Caco-2 (cell line): ENCODE measurements at regions not wholly inside any gene's neighbourhood (a gene's known extent, or its start where the extent isn't known, plus 50 kb on each side); places are given as distances from the start of the nearest gene placed in this dataset.

Experiments used
- BruUV-seq: library from RNA; stranded (reverse); fragments of 400-500 nt; replicated peaks from 2 replicates; lab custom pipeline; 2021; lab: Mats Ljungman, UMichigan
- CTCF ChIA-PET: fragments of 300-600 bp; sonication (Branson Sonifier 250); formaldehyde crosslinking; loops from one replicate; lab custom pipeline; 2022; ENCODE audit warnings: antibody characterized with exemption; lab: Charles Lee
- POLR2A ChIA-PET: fragments of 300-600 bp; sonication (Branson Sonifier 250); formaldehyde crosslinking; loops from one replicate; lab custom pipeline; 2022; ENCODE audit warnings: antibody characterized with exemption; lab: Charles Lee
- DNase-seq, 2 experiments: peaks; one replicate each; pipeline versions ENCODE4 v3.0.0 to v3.0.0-alpha.2; 2020 to 2022
- H3K27me3 ChIP-seq: replicated peaks from 2 replicates; pipeline ENCODE4 v1.6.0; 2011; ENCODE audit warnings: low read length; ENCODE audit not compliant: control insufficient read depth, insufficient read depth
- H3K36me3 ChIP-seq: 2 replicates; pipeline ENCODE4 v1.5.1; 2011; ENCODE audit warnings: low read length; ENCODE audit not compliant: control insufficient read depth, insufficient read depth
- H3K4me1 ChIP-seq: fragments of 250-450 bp; sonication (Bioruptor Pico); 2 replicates; pipeline ENCODE4 v1.5.1; 2020; ENCODE audit warnings: mild to moderate bottlenecking
- H3K4me3 ChIP-seq: 2 replicates; pipeline ENCODE4 v1.5.1; 2011; ENCODE audit warnings: low read depth, mild to moderate bottlenecking, control low read depth, low read length
- H3K9me3 ChIP-seq: fragments of 250-450 bp; sonication (Bioruptor Pico); 2 replicates; pipeline ENCODE4 v1.5.1; 2020; ENCODE audit warnings: mild to moderate bottlenecking, moderate library complexity
- H3K27ac Mint-ChIP-seq: one replicate; pipeline ENCODE4 v1.8.0; 2022; ENCODE audit warnings: mixed read lengths; ENCODE audit not compliant: unreplicated experiment
- H3K27me3 Mint-ChIP-seq: one replicate; pipeline ENCODE4 v1.8.0; 2022; ENCODE audit warnings: mixed read lengths; ENCODE audit not compliant: insufficient read depth, unreplicated experiment
- H3K36me3 Mint-ChIP-seq: one replicate; pipeline ENCODE4 v1.8.0; 2022; ENCODE audit warnings: mild to moderate bottlenecking, mixed read lengths; ENCODE audit not compliant: insufficient read depth, unreplicated experiment
- H3K4me1 Mint-ChIP-seq: one replicate; pipeline ENCODE4 v1.8.0; 2022; ENCODE audit warnings: low read depth, mixed read lengths; ENCODE audit not compliant: unreplicated experiment
- H3K4me3 Mint-ChIP-seq: one replicate; pipeline ENCODE4 v1.8.0; 2022; ENCODE audit warnings: mild to moderate bottlenecking, moderate library complexity, mixed read lengths; ENCODE audit not compliant: unreplicated experiment
- H3K9me3 Mint-ChIP-seq: one replicate; pipeline ENCODE4 v1.8.0; 2022; ENCODE audit warnings: mixed read lengths; ENCODE audit not compliant: unreplicated experiment
- intact Hi-C: fragments of 100-400 bp; cut with micrococcal nuclease; formaldehyde crosslinking; loops from one replicate; pipeline ENCODE4 v1.10.0; 2022; ENCODE audit not compliant: unreplicated experiment
- TF ChIP-seq, protein P1 (sequence below), 2 experiments: fragments of 200-600 bp in 1 of 2; IDR thresholded peaks; 1 replicate in 1 of 2; 2 replicates in 1 of 2; pipeline versions ENCODE4 v1.5.1 to v1.8.0; 2011 to 2022; ENCODE audit warnings: antibody characterized with exemption in 1 of 2, control low read depth in 1 of 2, inconsistent platforms in 1 of 2, low read depth in 1 of 2, low read length in 1 of 2, mild to moderate bottlenecking in 1 of 2, moderate library complexity in 1 of 2; ENCODE audit not compliant: insufficient read depth in 1 of 2, severe bottlenecking in 1 of 2, unreplicated experiment in 1 of 2

DNA sequence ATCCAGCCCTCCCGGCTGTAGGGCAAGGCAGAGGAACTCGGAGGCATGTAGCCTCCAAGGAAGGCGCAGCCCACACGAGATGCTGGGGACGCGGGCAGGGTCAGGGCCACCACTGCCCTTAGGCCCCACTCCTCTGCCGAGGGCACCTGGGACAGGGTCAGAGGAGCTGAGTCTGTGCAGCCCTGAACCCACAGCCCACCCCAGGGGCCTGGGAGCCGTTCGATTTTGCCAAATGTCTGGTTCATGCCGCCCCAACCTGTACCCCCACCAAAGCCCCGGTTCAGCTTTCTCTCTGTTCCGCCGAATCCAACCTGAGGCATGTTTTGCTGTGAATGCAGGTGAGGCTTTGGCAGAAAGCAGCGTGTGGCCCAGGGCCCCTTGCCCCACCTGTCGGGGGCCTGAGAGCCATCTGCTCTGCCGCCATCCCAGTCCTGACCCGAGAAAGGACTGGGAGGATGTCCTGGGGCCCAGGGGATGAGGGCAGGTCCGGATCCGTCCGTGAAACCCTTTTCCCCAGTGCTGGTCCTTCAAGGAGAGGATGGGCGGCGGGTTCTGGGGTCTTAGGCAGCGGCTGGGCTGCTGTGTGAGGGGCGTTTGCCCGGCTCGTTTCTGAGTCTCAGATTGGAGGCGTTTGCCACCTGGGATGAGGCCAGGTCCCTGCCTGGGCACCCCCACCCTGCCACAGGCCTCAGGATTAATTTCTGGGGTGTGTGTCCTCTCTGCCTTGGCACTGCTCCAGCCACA lies 79.3 kb upstream of the GATA5 start:
- Histone ChIP-seq H3K27me3 (peaks cover 2% of the 10 kb centered on the region), H3K36me3 (no peaks in the 10 kb centered on the region), H3K4me1 (peaks cover 22% of the 10 kb centered on the region; the same call in 1 of the 2 replicates), H3K9me3 (no peaks in the 10 kb centered on the region), H3K4me3 (no peak overlapping the region)
- no peak for DNase-seq
- intact Hi-C loops, result no loop called here
- Mint-ChIP-seq H3K27ac (no peak overlapping the region), H3K4me1 (peaks cover 7% of the 10 kb centered on the region), H3K9me3 (no peaks in the 10 kb centered on the region), H3K4me3 (no peak overlapping the region), H3K36me3 (no peaks in the 10 kb centered on the region), H3K27me3 (peaks cover 11% of the 10 kb centered on the region)
- no TSS peak for BruUV-seq
- TF ChIP-seq, protein P1, sequence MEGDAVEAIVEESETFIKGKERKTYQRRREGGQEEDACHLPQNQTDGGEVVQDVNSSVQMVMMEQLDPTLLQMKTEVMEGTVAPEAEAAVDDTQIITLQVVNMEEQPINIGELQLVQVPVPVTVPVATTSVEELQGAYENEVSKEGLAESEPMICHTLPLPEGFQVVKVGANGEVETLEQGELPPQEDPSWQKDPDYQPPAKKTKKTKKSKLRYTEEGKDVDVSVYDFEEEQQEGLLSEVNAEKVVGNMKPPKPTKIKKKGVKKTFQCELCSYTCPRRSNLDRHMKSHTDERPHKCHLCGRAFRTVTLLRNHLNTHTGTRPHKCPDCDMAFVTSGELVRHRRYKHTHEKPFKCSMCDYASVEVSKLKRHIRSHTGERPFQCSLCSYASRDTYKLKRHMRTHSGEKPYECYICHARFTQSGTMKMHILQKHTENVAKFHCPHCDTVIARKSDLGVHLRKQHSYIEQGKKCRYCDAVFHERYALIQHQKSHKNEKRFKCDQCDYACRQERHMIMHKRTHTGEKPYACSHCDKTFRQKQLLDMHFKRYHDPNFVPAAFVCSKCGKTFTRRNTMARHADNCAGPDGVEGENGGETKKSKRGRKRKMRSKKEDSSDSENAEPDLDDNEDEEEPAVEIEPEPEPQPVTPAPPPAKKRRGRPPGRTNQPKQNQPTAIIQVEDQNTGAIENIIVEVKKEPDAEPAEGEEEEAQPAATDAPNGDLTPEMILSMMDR (IDR thresholded peaks at IDR 0.05; ENCODE audit: insufficient read depth in 1 of 2, low read depth in 1 of 2, low read length in 1 of 2, severe bottlenecking in 1 of 2, unreplicated experiment in 1 of 2), result no peak
- POLR2A ChIA-PET, result no interaction called here
- CTCF ChIA-PET, result interaction anchor here (0.5 kb wide), 1 partner anchor 128 kb away, joined by 3 read pairs; the partner anchor contains the start of gene RBBP8NL

DNA sequence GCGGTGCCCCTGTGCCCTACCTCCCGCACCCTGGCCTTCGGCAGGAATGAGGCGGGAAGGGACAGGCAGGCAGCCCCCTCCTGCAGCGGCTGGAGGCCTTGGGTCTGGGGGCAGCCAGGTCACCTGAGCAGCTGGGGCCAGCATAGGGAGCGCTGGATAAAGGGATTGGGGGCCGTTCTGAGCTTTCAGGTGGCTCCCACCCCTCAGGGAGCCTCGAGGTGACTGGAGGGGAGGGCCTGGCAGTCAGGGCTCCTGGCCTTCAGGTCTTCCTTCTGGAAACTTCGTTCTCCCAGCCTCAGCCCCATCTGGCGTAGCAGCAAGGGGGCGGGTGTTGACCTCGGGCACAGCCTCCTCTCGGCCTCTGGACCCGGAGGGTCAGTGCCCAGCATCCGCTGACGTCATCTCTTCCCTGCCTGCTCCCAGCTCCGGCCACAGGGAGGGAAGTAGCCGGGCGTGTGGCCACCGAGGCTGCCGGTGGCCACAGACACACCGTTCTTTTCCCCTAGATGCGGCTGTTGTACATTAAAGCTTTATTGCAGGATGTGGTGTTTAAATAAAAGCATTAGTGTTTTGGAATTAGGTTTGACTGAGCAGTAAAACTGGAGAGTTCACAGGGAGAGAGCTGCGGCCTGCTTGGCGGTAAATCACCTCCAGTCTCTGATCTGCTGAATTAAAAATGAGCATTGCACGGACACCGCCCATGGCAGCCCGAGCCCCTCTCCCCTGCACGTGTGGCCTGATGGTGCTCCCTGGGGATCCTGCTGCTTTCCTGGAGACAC lies 80.0 kb upstream of the GATA5 start:
- Histone ChIP-seq H3K4me1 (peaks cover 21% of the 10 kb centered on the region; the same call in 1 of the 2 replicates), H3K4me3 (no peak overlapping the region), H3K36me3 (no peaks in the 10 kb centered on the region), H3K9me3 (no peaks in the 10 kb centered on the region), H3K27me3 (peaks cover 2% of the 10 kb centered on the region)
- H3K27me3 Mint-ChIP-seq, result peaks cover 7% of the 10 kb centered on the region
- peaks cover under 1% of the 10 kb centered on the region for H3K4me1 Mint-ChIP-seq
- H3K36me3 Mint-ChIP-seq, result no peaks in the 10 kb centered on the region
- intact Hi-C loops, result no loop called here
- TF ChIP-seq, protein P1 (IDR thresholded peaks at IDR 0.05; ENCODE audit: insufficient read depth in 1 of 2, low read depth in 1 of 2, low read length in 1 of 2, severe bottlenecking in 1 of 2, unreplicated experiment in 1 of 2), result no peak
- ChIA-PET CTCF (no interaction called here), POLR2A (interaction anchor here (1.6 kb wide), 1 partner anchor 126 kb away, joined by 5 read pairs; no protein-coding TSS in a partner anchor)
- no peaks in the 10 kb centered on the region for H3K9me3 Mint-ChIP-seq
- BruUV-seq, result no TSS peak
- no peak for DNase-seq
- H3K4me3 Mint-ChIP-seq, result no peak overlapping the region
- H3K27ac Mint-ChIP-seq, result no peak overlapping the region

DNA sequence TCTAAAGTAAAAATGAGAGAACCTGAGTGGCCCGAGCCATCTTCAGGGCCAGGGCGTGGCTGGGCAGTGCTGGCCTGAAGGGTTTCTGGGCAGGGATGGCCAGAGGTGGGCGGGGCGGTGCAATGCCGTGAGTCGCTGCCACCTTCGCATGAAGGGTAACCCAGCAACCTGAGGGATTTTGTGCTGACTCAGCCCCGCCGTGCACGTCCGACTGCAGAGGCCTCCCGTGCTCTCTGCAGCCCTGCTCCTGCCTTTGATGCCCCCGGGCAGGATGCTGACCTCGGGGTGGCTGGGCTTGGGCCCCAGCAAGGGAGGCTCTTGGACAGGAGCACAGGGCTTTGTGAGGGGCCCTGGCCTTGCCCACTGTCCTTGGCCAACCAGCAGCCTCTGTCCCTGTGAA lies 81.7 kb upstream of the GATA5 start:
- intact Hi-C loops, result no loop called here
- H3K4me3 Mint-ChIP-seq, result no peak overlapping the region
- CTCF ChIA-PET, result interaction anchor here (0.8 to 1.0 kb wide), 2 partner anchors 10 to 16 kb away, joined by 3 read pairs; no protein-coding TSS in a partner anchor
- no peaks in the 10 kb centered on the region for H3K9me3 Mint-ChIP-seq
- Histone ChIP-seq H3K4me3 (no peak overlapping the region), H3K27me3 (no peaks in the 10 kb centered on the region), H3K4me1 (peaks cover 21% of the 10 kb centered on the region; the same call in 1 of the 2 replicates), H3K9me3 (no peaks in the 10 kb centered on the region), H3K36me3 (no peaks in the 10 kb centered on the region)
- BruUV-seq, result no TSS peak
- no peaks in the 10 kb centered on the region for H3K36me3 Mint-ChIP-seq
- TF ChIP-seq, protein P1 (IDR thresholded peaks at IDR 0.05; ENCODE audit: insufficient read depth in 1 of 2, low read depth in 1 of 2, low read length in 1 of 2, severe bottlenecking in 1 of 2, unreplicated experiment in 1 of 2), result no peak
- no peak for DNase-seq
- H3K27ac Mint-ChIP-seq, result no peak overlapping the region
- peaks cover 7% of the 10 kb centered on the region for H3K27me3 Mint-ChIP-seq
- no peaks in the 10 kb centered on the region for H3K4me1 Mint-ChIP-seq
- POLR2A ChIA-PET, result no interaction called here
